WTC11 (cell line): ENCODE measurements at regions not wholly inside any gene's neighbourhood (a gene's known extent, or its start where the extent isn't known, plus 50 kb on each side); places are given as distances from the start of the nearest gene placed in this dataset.

Source experiments
- ATF6 ChIP-seq: sonication (generic); formaldehyde crosslinking; IDR thresholded peaks from 2 replicates; pipeline ENCODE4 v1.8.1; 2023; ENCODE audit warnings: mild to moderate bottlenecking, missing genetic modification reagents
- CTCF ChIP-seq: fragments of 200-600 bp; IDR thresholded peaks from 2 replicates; pipeline ENCODE4 v1.8.0; 2022; ENCODE audit warnings: antibody characterized with exemption
- EMX1 ChIP-seq: fragments of 250-450 bp; sonication (Bioruptor Pico); IDR thresholded peaks from 2 replicates; pipeline ENCODE4 v1.8.0; 2021; ENCODE audit warnings: mild to moderate bottlenecking
- FOXJ3 ChIP-seq: sonication (generic); formaldehyde crosslinking; IDR thresholded peaks from 2 replicates; pipeline ENCODE4 v1.9.0; 2021; ENCODE audit warnings: missing genetic modification reagents, mild to moderate bottlenecking, borderline replicate concordance
- FOXP4 ChIP-seq: sonication (generic); formaldehyde crosslinking; IDR thresholded peaks from 2 replicates; pipeline ENCODE4 v1.8.0; 2022; ENCODE audit warnings: mild to moderate bottlenecking, missing genetic modification reagents
- MAX ChIP-seq: sonication (generic); formaldehyde crosslinking; IDR thresholded peaks from 2 replicates; pipeline ENCODE4 v1.8.0; 2022; ENCODE audit warnings: mild to moderate bottlenecking, missing genetic modification reagents
- NR1H2 ChIP-seq: sonication (generic); formaldehyde crosslinking; IDR thresholded peaks from 2 replicates; pipeline ENCODE4 v1.9.0; 2021; ENCODE audit warnings: mild to moderate bottlenecking, moderate library complexity, missing genetic modification reagents
- PREB ChIP-seq: sonication (generic); formaldehyde crosslinking; IDR thresholded peaks from 2 replicates; pipeline ENCODE4 v1.8.1; 2022; ENCODE audit warnings: mild to moderate bottlenecking, missing genetic modification reagents, moderate library complexity, borderline replicate concordance

- TF ChIP-seq CTCF (no peak), EMX1 (CRISPR knock-in tag) (no peak), ATF6 (CRISPR knock-in tag) (no peak), FOXP4 (CRISPR knock-in tag) (no peak), MAX (CRISPR knock-in tag) (no peak), NR1H2 (CRISPR knock-in tag) (no peak), FOXJ3 (CRISPR knock-in tag) (no peak), PREB (CRISPR knock-in tag) (no peak)
Observed at GRCh38 chr18:55079481-55080355, 120.5 kb upstream of the CCDC68 start.
